ENCODE measurements at regions not wholly inside any gene's neighbourhood (a gene's known extent, or its start where the extent isn't known, plus 50 kb on each side); places are given as distances from the start of the nearest gene placed in this dataset.

DNA sequence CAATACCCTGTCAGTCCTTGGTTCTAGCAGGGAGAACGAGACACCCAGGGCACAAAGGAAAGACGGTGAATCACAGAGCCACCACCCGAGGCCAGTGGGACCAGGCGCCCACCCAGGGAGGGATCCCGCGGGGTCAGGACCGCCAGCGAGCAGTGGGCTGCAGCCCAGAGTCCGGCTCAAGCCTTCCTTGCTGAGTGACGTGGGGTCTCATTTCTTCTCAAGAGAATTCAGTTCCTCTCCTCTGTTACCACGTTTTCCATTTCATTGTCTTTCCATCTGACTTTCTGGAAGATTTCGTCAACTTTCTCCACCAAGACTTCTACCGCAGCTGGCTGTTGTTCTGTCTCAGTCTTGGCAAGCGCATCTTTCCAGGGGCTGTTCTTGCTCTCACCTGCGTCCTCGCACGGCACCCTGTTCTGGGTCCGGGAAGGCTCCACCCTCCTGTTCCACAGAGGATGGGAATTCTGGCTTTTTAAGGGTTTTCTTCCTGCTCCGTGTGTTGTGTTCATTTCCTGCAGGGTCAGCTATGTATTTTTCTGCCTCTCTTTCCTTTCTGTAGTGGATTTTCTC lies 248.6 kb downstream of the NDUFA10 start:
- peaks cover 2 to 22% (median 7%) of the 10 kb centered on the region in 7 donors for H3K9me3 Mint-ChIP-seq
- H3K27me3 Mint-ChIP-seq: peaks cover 22 to 34% (median 28%) of the 10 kb centered on the region in 3 donors
- no peaks in the 10 kb centered on the region for H3K4me1 Mint-ChIP-seq
- H3K27ac Mint-ChIP-seq: no peak overlapping the region
- DNase-seq: no peak
- peak overlapping the region in 1 of 8 donors; percentile 57 for H3K4me3 Mint-ChIP-seq
- peaks cover 0 to 2% of the 10 kb centered on the region in 2 donors for H3K36me3 Mint-ChIP-seq
- no peak for ATAC-seq (ENCODE audit: low read depth in 2 of 2)

GRCh38 chr2:239775623-239776435 lies 249.3 kb downstream of the NDUFA10 start:
- peaks cover 21 to 27% (median 22%) of the 10 kb centered on the region in 3 donors for H3K27me3 Mint-ChIP-seq
- H3K27ac Mint-ChIP-seq: no peak overlapping the region
- peaks cover 3 to 24% (median 7%) of the 10 kb centered on the region in 7 donors for H3K9me3 Mint-ChIP-seq
- DNase-seq (no peak), ATAC-seq (ENCODE audit: low read depth in 2 of 2) (no peak)
- no peak overlapping the region for H3K4me3 Mint-ChIP-seq
- no peaks in the 10 kb centered on the region for H3K4me1 Mint-ChIP-seq
- peaks cover 0 to 3% of the 10 kb centered on the region in 2 donors for H3K36me3 Mint-ChIP-seq

DNA sequence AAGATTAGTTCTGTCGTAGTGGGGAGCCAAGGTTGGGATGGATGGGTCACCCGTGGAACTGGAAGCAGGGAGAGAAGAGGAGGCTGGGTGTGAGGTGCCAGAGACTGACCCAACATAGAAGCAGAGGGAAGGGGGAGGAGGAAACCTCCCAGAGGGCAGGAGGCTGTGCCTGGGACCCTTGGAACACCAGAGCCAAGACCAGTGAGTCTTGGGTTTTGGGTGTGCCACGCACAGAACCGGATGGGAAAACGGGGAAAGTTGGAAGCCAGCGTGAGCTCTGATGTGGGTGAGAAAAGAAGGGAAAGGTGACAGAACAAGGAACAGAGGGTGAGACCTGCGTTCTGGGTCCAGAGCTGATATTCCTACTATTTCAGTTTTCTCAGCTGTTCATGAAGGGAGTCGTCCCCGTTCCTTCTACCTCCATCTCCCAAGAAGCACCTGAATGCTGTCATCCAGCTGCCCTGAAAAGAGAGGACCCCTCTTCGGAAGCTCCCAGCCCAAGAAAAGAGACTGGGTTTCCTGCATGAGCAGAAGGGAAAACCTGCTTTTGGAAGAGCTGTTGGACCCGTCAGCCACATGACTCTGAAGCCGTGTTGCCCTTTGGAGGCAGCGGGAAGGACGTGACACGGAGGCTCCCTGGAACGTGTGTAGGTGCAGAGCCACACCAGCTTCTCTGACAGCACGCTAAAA lies 250.1 kb downstream of the NDUFA10 start:
- H3K4me1 Mint-ChIP-seq: no peaks in the 10 kb centered on the region
- DNase-seq (no peak), ATAC-seq (ENCODE audit: low read depth in 2 of 2) (no peak)
- H3K27me3 Mint-ChIP-seq: peaks cover 20 to 27% (median 22%) of the 10 kb centered on the region in 3 donors
- H3K9me3 Mint-ChIP-seq: peaks cover 3 to 18% (median 7%) of the 10 kb centered on the region in 7 donors
- peak overlapping the region in 1 of 6 donors; percentile 94 for H3K27ac Mint-ChIP-seq
- H3K36me3 Mint-ChIP-seq: peaks cover 0 to 3% of the 10 kb centered on the region in 2 donors
- no peak overlapping the region for H3K4me3 Mint-ChIP-seq

DNA sequence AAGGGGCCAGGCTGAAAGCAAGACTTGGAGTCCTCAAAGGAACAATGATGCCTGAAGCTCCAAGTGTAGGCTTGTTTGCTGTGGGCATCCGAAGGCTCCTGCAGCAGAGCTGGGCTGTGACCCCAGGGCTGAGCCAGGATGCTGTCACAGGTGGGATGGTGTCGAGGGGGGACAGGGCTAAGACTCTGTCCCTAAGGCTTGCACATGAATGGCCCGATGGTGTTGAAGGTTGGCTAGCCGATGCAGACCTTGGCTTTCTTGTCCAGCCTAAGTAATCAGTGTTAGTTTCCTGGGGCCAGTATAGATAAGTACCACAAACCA lies 251.0 kb downstream of the NDUFA10 start:
- H3K4me1 Mint-ChIP-seq: no peaks in the 10 kb centered on the region
- no peak for DNase-seq
- H3K36me3 Mint-ChIP-seq: peaks cover 0 to 3% of the 10 kb centered on the region in 2 donors
- ATAC-seq (ENCODE audit: low read depth in 2 of 2): no peak
- H3K27me3 Mint-ChIP-seq: peaks cover 22 to 29% (median 23%) of the 10 kb centered on the region in 3 donors
- no peak overlapping the region for H3K4me3 Mint-ChIP-seq
- peaks cover 3 to 18% (median 7%) of the 10 kb centered on the region in 7 donors for H3K9me3 Mint-ChIP-seq
- H3K27ac Mint-ChIP-seq: no peak overlapping the region

DNA sequence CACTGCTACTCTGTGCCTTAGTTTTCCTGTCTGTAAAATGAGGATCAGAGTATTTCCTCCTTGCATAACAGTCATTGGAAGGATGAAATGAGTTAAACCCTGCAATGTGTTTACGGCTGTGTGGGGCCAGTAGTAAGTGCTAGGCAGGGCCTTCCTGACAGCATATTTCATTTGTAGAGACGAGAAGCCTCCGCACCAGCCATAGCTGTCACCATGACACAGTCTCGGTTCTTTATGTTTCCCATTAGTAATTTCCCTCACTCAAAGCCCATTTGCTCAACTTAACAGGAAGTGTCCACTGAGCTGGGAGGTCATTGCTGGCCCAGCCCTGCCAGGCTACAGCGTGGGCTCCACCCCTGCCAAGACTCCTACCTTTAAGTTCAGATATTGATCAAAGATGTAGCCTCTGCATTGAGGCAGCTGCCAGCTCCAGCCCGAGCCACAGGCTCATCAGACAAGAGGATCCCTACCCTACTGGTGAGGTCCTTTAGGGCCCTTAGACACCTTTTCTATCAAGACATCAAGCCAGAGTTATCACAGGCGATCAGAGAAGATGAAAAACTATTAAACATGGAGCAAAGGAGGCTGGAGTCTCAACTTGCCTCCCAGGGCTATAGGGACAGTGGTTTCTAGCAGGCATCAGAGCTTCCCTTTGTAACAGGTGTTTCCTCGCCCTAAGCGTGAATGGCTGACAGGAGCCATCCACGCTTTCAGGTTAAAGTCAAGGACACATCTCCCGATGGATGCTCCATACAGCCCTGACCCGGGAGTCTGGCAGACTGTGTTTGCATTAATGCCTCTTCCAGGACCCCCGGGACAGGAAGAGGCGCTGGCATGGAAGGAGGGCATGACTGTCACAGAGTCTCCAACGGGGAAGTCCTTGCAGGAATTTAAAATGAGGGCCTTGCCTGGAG lies 251.7 kb downstream of the NDUFA10 start:
- H3K27me3 Mint-ChIP-seq: peaks cover 26 to 36% (median 28%) of the 10 kb centered on the region in 3 donors
- ATAC-seq (ENCODE audit: low read depth in 2 of 2) (no peak), DNase-seq (no peak)
- H3K4me1 Mint-ChIP-seq: no peaks in the 10 kb centered on the region
- H3K27ac Mint-ChIP-seq: no peak overlapping the region
- peaks cover 3 to 18% (median 7%) of the 10 kb centered on the region in 7 donors for H3K9me3 Mint-ChIP-seq
- peaks cover 0 to 3% of the 10 kb centered on the region in 2 donors for H3K36me3 Mint-ChIP-seq
- no peak overlapping the region for H3K4me3 Mint-ChIP-seq

GRCh38 chr2:239772721-239773120 lies 252.4 kb downstream of the NDUFA10 start:
- H3K4me3 Mint-ChIP-seq: no peak overlapping the region
- H3K9me3 Mint-ChIP-seq: peaks cover 3 to 18% (median 7%) of the 10 kb centered on the region in 7 donors
- H3K27me3 Mint-ChIP-seq: peaks cover 26 to 41% (median 33%) of the 10 kb centered on the region in 3 donors
- no peak for DNase-seq
- no peak for ATAC-seq (ENCODE audit: low read depth in 2 of 2)
- H3K27ac Mint-ChIP-seq: no peak overlapping the region
- no peaks in the 10 kb centered on the region for H3K4me1 Mint-ChIP-seq
- H3K36me3 Mint-ChIP-seq: peaks cover 0 to 3% of the 10 kb centered on the region in 2 donors

DNA sequence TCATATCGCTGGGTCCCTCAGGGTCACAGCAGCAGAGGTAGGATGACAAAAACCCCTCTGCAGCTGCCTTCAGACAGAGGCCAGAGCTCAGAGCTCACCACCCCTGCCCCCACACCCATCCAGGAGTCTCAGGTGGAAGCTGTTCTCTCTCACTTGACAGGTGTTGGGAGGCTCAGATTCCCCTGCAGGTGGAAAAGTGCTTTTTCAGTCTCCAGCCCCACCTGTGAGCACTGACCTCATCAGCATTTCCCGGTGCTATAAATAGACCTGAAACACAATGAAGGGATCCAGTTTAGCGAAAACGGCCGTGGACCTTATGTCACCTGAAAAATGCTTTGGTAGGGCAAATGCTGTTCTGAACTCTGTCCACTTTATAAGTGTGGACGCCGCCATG lies 254.9 kb downstream of the NDUFA10 start:
- H3K4me3 Mint-ChIP-seq: no peak overlapping the region
- peaks cover 18 to 31% (median 27%) of the 10 kb centered on the region in 3 donors for H3K27me3 Mint-ChIP-seq
- no peaks in the 10 kb centered on the region for H3K4me1 Mint-ChIP-seq
- peaks cover 0 to 3% of the 10 kb centered on the region in 2 donors for H3K36me3 Mint-ChIP-seq
- no peak for DNase-seq
- ATAC-seq (ENCODE audit: low read depth in 2 of 2): no peak
- peaks cover 3 to 18% (median 7%) of the 10 kb centered on the region in 7 donors for H3K9me3 Mint-ChIP-seq
- H3K27ac Mint-ChIP-seq: no peak overlapping the region

- H3K9me3 Mint-ChIP-seq: peaks cover 3 to 18% (median 7%) of the 10 kb centered on the region in 7 donors
- H3K27me3 Mint-ChIP-seq: peaks cover 14 to 26% (median 24%) of the 10 kb centered on the region in 3 donors
- DNase-seq (no peak), ATAC-seq (ENCODE audit: low read depth in 2 of 2) (no peak)
- peaks cover 0 to 3% of the 10 kb centered on the region in 2 donors for H3K36me3 Mint-ChIP-seq
- no peaks in the 10 kb centered on the region for H3K4me1 Mint-ChIP-seq
- no peak overlapping the region for H3K4me3 Mint-ChIP-seq
- no peak overlapping the region for H3K27ac Mint-ChIP-seq
Observed at GRCh38 chr2:239769554-239770245, 255.4 kb downstream of the NDUFA10 start.

DNA sequence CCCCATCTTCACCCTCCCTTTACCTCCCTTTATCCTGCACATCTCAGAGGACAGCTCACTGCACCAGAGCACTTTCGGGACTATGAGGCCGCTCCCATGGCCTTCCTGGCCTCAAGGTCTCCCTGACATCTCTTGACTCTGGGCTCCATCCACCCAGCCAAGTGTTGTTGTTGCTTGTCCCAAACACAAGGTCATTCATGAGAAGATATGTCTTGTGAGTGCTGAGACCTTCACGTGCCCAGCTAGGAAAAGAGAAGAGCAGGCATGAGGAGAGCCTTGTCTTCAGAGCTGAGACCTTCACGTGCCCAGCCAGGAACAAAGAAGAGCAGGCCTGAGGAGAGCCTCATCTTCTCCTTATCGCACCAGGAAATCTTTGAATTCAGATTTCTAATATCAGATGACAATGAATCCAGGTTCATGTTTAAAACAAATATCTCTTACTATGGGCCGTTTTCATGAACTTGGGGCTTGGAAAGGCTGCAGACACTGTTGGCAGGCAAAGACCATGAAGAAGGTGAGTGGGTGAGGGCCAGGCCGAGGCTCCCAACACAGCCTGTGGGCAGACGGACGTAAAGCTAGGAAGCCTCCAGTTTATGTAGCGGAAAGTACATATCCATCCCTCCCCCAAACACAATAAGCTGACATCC lies 256.1 kb downstream of the NDUFA10 start:
- peak overlapping the region in 1 of 6 donors; percentile 12 for H3K27ac Mint-ChIP-seq
- peaks cover 0 to 3% of the 10 kb centered on the region in 2 donors for H3K36me3 Mint-ChIP-seq
- no peaks in the 10 kb centered on the region for H3K4me1 Mint-ChIP-seq
- H3K9me3 Mint-ChIP-seq: peaks cover 3 to 18% (median 7%) of the 10 kb centered on the region in 7 donors
- H3K27me3 Mint-ChIP-seq: peaks cover 8 to 21% (median 19%) of the 10 kb centered on the region in 3 donors
- no peak for DNase-seq
- no peak for ATAC-seq (ENCODE audit: low read depth in 2 of 2)
- peak overlapping the region in 1 of 8 donors; percentile 11 for H3K4me3 Mint-ChIP-seq

GRCh38 chr2:239768031-239768790 lies 256.9 kb downstream of the NDUFA10 start:
- Mint-ChIP-seq H3K27ac (no peak overlapping the region), H3K27me3 (peaks cover 4 to 21% (median 14%) of the 10 kb centered on the region in 3 donors), H3K4me3 (no peak overlapping the region), H3K9me3 (peaks cover 3 to 18% (median 7%) of the 10 kb centered on the region in 7 donors), H3K4me1 (no peaks in the 10 kb centered on the region), H3K36me3 (peaks cover 0 to 3% of the 10 kb centered on the region in 2 donors)
- DNase-seq (no peak), ATAC-seq (ENCODE audit: low read depth in 2 of 2) (no peak)

DNA sequence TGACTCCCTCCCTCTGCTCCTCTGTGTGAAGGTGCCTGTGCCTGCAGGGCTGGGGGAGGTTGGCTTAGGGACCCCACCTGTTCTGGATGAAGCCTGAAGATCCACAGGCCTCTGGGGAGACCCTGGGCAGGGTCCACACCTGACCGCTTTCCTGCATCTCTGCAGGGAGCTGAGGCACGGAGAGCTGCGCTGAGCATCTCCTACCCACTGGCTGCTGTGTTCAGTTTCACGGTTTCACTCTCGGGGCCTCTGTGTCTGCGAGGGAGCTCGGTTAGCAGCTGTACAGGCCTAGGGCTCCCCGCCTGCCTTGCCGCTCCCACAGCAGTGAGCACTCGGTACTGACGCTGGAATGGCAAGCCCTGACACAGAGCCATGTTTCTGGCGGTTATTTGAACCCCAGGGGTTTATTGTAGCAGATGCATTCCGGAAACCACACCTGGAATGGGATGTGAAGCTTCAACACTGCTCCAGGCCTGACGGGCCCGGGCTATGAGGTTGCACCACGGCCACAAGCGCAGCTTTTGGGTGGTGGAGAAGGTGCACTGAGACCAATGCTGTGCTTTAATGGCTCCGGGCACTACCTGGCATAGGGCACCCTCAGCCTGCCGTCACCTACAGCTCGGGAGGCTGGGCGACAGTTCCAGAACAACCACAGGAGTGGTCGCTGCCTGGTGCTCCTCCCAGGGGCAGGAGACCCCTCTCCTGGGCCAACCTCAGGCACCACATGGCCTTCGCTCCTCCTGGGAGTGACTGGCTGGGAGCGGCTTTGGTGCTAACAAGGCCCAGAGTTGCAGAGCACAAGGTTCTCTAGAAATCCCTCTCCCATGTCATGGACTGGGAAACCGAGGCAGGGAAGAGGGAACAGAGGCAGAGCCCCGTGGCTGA lies 257.9 kb downstream of the NDUFA10 start:
- Mint-ChIP-seq H3K4me3 (no peak overlapping the region), H3K27me3 (peaks cover 4 to 20% (median 13%) of the 10 kb centered on the region in 3 donors), H3K4me1 (no peaks in the 10 kb centered on the region), H3K36me3 (peaks cover 0 to 3% of the 10 kb centered on the region in 2 donors), H3K9me3 (peaks cover 3 to 12% (median 4%) of the 10 kb centered on the region in 7 donors), H3K27ac (no peak overlapping the region)
- no peak for ATAC-seq (ENCODE audit: low read depth in 2 of 2)
- no peak for DNase-seq
